AG10803 (cell line): ENCODE measurements at regions not wholly inside any gene's neighbourhood (a gene's known extent, or its start where the extent isn't known, plus 50 kb on each side); places are given as distances from the start of the nearest gene placed in this dataset.

Experiments
- DNase-seq: peaks from one replicate; pipeline ENCODE4 v3.0.0; 2010; ENCODE audit warnings: low read depth
- H3K4me3 ChIP-seq: 2 replicates; pipeline ENCODE4 v1.5.1; 2011; ENCODE audit warnings: mild to moderate bottlenecking, low read length, control low read depth
- TF ChIP-seq, protein P1 (sequence below): conservative IDR thresholded peaks from 2 replicates; pipeline ENCODE4 v1.5.1; 2011; ENCODE audit warnings: mild to moderate bottlenecking, low read length, control low read depth, inconsistent platforms

DNA sequence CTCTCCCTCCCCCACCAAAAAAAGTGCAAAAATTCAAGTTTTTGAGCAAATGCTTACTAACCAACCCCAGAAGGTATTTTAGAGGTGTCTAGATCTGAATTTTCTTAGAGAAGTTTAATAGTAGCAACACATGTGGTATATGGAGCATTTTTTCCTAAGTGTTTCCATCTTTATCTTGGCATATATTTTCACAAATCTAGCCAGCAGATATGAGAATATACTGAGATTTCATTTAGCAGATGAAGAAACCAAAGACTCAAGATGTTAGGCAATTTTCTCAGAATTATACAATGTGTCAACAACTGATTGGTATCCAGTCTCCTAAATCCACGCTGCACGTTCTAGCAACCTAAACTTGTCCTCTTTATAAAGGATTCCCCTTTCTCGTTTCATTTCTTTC lies 245.5 kb upstream of the CXXC4 start:
- H3K4me3 ChIP-seq: no peak overlapping the region
- TF ChIP-seq, protein P1, sequence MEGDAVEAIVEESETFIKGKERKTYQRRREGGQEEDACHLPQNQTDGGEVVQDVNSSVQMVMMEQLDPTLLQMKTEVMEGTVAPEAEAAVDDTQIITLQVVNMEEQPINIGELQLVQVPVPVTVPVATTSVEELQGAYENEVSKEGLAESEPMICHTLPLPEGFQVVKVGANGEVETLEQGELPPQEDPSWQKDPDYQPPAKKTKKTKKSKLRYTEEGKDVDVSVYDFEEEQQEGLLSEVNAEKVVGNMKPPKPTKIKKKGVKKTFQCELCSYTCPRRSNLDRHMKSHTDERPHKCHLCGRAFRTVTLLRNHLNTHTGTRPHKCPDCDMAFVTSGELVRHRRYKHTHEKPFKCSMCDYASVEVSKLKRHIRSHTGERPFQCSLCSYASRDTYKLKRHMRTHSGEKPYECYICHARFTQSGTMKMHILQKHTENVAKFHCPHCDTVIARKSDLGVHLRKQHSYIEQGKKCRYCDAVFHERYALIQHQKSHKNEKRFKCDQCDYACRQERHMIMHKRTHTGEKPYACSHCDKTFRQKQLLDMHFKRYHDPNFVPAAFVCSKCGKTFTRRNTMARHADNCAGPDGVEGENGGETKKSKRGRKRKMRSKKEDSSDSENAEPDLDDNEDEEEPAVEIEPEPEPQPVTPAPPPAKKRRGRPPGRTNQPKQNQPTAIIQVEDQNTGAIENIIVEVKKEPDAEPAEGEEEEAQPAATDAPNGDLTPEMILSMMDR: no peak
- no peak for DNase-seq

DNA sequence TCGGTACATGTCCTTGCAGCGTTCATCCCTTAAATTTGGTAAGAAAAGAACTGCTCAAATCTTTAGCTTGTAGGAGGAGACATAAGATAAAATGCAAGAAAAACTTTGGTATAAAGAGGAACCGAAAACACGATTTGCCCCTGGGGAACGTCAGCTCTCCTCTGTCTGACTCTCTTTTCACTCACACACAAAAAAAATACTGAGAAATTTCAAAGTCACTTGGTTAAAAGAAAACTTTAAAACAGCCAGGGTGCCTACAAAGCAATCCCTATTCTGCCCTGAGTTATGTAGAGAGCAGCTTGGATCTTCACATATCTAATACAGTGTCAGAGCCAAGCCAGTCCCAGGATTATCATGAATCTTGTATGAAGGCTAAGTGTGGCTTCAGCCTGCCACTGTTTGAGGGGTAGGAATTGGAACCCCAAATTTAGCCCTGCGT lies 248.5 kb upstream of the CXXC4 start:
- H3K4me3 ChIP-seq: no peak overlapping the region
- TF ChIP-seq, protein P1: no peak
- DNase-seq: no peak

DNA sequence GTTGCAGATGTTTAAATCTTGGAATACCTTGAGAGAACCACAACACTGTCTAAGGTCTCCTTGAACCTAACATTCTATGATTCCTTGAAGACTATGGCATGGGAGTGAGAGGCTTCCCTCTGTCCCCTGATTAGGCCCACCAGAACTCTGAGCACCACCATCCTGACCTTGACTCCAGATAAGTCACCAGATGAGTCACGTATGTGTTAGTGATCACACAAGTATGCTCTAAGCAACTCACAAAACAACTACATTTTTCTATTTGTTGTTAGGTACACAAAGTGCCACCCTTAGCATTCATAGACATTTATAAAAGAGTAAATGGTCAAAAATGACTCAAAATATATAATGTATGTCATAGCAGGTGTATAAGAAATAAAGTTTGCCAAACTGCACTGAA lies 252.9 kb upstream of the CXXC4 start:
- TF ChIP-seq, protein P1: no peak
- DNase-seq: no peak
- H3K4me3 ChIP-seq: no peak overlapping the region

DNA sequence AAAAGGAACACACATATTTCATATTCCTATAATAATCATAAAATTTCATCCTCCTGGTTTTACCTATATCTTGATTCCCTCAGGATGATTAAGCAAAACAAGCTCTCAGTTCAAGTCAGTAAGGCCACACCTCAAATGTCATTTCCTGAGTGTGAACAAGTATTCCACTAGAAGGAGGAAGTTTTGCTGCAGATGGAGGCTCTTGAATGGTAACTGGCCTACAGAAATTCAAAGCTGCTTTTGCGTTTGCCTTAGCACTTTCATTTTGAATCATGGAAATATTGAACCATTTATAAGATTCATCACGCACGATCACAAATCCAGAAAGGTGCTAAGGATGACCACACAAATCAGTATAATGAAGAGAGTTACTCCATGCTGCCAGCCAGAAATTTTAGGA lies 254.4 kb upstream of the CXXC4 start:
- no peak overlapping the region for H3K4me3 ChIP-seq
- TF ChIP-seq, protein P1: no peak
- DNase-seq: no peak

DNA sequence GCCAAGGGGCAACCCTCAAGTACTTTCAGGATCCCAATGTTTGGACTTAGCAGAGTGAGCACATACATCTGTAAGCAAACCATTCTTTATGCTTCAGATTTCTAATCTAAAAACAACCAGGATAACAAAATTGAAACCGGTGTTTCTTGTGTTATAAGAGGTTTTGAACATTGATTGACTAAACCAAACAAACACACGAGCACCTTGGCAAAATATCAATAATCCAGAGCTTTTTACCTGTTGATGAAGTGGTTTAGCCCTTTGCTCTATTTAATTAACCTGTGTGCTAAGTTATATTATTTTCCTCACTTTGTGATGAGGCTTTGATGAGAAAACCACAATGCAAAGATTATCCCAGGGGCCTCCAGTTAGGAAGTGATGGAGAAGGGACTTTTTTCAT lies 255.3 kb upstream of the CXXC4 start:
- no peak overlapping the region for H3K4me3 ChIP-seq
- DNase-seq: no peak
- TF ChIP-seq, protein P1: no peak

DNA sequence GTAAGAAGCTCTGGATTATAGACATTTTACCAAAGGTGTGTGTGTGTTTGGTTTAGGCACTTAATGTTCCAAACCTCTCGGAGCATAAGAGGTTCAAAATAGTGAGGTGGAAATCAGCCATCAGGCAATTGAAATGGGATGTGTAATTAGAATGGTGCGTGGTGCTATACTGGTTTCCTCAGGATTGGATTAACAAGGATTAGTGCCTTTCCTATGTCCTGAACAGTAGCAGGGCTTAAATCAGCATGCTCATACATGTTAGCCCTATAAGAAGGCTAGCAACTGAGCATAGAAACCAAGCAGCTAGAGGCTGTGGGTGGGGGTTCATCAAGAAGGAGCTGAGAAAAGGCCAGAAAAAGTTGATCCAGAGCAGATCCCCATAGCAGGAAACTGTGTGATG lies 256.8 kb upstream of the CXXC4 start:
- TF ChIP-seq, protein P1: no peak
- DNase-seq: no peak
- no peak overlapping the region for H3K4me3 ChIP-seq

DNA sequence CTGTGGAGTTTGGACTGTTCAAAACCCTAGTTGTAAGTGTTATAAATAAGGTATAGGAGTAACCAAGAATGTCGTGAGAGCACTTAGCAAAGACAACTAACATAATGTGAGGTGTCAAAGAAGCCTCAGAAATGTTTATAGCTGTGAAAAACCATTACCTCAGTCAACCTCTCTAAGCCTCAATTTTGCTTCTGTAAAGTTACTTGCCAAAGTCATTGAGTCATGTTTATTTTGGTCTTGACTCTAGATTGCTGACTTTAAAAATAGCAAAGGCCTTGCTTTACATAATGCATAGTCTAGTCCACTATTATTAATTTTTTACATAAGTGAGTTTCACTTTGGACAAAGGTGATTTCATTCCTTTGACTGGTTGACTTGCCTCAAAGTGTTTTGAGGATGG lies 257.6 kb upstream of the CXXC4 start:
- TF ChIP-seq, protein P1: no peak
- no peak overlapping the region for H3K4me3 ChIP-seq
- DNase-seq: no peak
